22Rv1 (cell line): ENCODE measurements at regions not wholly inside any gene's neighbourhood (a gene's known extent, or its start where the extent isn't known, plus 50 kb on each side); places are given as distances from the start of the nearest gene placed in this dataset.
"Not testable (repeated sequence)": the region's sequence is repeated elsewhere in the genome, so short reads cannot be mapped to it uniquely, and the experiment has no call there.

ENCODE experiments used
- H3K27ac ChIP-seq: fragments of 450-650 bp; 2 replicates; pipeline ENCODE4 v1.5.1; 2017
- ZFX ChIP-seq: fragments of 450-650 bp; IDR thresholded peaks from 2 replicates; pipeline ENCODE4 v1.6.1; 2017; ENCODE audit warnings: antibody characterized with exemption, borderline replicate concordance
- TF ChIP-seq, protein P1 (sequence below): fragments of 450-650 bp; IDR thresholded peaks from 2 replicates; pipeline ENCODE4 v1.5.1; 2017; ENCODE audit warnings: mild to moderate bottlenecking

DNA sequence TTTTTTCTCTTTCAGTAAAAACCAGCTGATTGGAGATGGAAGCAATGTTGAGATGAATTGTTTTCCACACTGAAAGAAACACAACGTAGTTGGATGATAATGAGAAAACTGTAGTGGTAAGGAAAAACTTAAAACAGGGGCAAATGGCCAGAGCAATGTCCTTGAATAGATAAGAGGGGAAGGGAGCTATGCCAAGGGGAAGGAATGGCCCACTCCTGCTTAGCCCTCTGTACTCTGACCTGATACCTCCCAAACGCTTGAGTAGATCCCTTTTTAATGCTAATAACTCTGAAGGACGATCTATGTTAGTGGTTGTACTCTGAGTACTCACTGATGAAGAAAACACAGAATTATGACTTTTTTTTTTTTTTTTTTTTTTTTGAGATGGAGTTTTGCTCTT, 114.7 kb upstream of the DAB2 start:
- TF ChIP-seq, protein P1, sequence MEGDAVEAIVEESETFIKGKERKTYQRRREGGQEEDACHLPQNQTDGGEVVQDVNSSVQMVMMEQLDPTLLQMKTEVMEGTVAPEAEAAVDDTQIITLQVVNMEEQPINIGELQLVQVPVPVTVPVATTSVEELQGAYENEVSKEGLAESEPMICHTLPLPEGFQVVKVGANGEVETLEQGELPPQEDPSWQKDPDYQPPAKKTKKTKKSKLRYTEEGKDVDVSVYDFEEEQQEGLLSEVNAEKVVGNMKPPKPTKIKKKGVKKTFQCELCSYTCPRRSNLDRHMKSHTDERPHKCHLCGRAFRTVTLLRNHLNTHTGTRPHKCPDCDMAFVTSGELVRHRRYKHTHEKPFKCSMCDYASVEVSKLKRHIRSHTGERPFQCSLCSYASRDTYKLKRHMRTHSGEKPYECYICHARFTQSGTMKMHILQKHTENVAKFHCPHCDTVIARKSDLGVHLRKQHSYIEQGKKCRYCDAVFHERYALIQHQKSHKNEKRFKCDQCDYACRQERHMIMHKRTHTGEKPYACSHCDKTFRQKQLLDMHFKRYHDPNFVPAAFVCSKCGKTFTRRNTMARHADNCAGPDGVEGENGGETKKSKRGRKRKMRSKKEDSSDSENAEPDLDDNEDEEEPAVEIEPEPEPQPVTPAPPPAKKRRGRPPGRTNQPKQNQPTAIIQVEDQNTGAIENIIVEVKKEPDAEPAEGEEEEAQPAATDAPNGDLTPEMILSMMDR, result no peak
- TF ChIP-seq ZFX, result no peak
- no peak overlapping the region for H3K27ac ChIP-seq

DNA sequence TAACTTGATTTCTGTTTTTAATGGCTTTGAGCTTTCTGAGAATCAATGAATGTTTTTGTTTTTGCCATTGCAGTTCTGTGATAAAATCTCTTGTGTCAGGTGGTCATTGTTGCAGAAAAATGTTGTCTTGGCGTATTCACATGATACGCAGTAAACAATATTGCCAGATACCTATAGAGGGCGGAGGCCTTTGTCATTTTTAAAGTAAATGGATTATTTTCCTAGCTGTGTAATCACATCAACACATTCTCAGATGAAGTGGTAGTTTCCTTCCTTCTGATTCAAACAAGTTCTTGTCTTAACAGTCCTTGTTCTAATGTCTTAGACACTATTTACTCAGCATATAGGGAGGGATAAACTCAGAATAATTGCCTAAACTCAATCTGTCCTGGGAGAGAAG, 109.9 kb upstream of the DAB2 start:
- no peak for TF ChIP-seq ZFX
- TF ChIP-seq, protein P1, result no peak
- no peak overlapping the region for H3K27ac ChIP-seq

DNA sequence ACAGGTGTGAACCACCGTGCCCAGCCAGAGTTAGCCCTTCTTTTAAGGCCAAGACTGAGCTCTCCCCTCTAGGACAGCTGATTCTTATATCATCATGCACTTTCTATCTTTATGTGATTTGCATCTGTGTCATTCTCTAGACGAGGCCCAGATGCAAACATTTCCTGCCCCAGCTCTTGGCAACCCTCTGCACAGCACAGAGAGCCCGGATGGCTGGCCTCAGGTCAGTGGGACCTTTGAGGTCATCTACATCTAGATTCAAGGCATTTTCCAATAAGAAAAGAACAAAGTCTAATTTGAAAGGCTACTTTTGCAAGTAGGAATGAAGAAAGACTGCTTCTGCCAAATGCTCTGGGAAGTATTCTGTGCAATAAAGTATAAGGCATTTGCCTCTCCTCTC, 109.0 kb upstream of the DAB2 start:
- no peak for TF ChIP-seq ZFX
- TF ChIP-seq, protein P1, result no peak
- H3K27ac ChIP-seq, result no peak overlapping the region

DNA sequence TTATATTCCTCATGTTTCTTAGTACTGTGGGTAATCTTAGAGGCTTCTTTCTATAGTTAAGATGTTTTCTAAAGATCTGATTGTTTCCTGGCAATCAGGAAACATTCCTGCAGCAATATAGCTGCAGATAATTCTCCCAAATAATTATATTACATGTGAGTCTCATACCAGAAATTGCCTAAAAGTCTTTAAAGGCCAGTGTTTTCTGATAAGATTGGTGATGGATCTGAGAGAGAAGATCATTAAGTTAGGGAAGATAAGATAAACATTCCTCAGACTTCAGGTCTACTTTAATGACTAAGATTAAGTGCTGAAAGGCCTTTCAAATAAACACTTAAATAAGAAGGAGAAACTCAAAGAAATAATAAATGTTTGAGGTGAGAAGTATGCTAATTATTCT, 107.7 kb upstream of the DAB2 start:
- TF ChIP-seq ZFX, result no peak
- TF ChIP-seq, protein P1, result no peak
- H3K27ac ChIP-seq, result no peak overlapping the region

DNA sequence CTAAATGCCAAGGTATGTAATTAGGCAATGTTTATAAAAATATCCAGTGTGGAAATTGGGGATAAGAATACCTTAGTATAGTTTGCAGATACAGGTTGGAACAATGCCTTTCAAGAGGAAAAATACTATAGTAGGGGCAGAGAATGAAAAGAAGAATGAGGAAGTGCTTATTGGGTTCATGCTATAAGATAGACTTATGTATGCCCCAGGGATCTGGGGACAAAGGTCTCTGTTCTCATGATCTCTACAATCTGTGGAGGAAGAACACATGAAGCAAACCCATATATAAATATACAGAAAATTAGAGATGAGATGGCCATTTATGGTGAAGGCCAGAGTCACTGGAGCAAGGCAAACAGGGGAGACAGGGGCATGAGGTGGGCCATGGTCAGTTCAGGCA, 106.5 kb upstream of the DAB2 start:
- no peak for TF ChIP-seq ZFX
- TF ChIP-seq, protein P1, result no peak

DNA sequence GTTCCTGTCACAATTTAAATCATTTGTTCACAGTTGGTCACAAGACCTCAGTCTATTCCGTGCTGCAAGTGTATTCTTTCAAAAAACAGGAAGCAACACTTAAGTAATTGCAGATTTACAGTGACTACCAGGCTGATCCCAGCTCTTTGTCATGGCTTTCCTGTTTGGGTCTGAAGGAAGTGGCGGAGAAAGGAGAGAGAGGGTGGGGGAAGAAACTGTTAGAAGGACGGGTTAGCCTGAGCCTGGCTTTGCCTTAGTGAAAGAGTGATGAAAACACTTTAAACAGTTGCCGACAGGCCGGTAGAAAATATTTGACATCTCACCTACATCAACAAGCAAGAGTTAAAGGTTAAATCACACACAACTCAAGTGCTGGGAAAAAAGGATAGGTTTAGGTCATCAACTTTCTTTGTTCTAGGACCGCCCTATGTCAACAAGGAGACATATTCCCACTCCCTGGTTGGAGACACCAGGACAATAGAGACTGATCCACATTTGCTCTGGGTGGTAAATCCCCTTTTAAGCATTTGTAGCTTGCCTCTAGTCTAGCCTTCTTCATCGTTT, 102.2 kb upstream of the DAB2 start:
- no peak overlapping the region for H3K27ac ChIP-seq
- TF ChIP-seq, protein P1, result no peak
- TF ChIP-seq ZFX, result no peak

More for the DNA sequence above, 106.5 kb upstream of the DAB2 start:
- no peak overlapping the region for H3K27ac ChIP-seq

DNA sequence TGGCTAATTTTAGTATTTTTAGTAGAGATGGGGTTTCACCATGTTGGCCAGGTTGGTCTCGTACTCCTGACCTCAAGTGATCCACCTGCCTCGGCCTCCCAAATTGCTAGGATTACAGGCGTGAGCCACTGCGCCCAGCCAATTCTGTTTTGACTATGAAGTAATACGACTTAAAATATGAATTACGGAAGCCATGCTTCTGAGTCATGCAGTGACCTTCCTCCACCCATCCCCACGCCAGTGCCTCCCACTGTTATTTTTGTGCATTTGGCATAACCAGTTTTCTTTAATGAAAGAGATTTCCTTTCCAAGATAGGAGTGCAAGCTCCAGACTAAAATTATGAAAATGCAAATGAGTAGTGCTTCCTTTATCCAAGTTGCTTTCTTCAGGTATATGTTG, 101.0 kb upstream of the DAB2 start:
- not testable (repeated sequence) for H3K27ac ChIP-seq

DNA sequence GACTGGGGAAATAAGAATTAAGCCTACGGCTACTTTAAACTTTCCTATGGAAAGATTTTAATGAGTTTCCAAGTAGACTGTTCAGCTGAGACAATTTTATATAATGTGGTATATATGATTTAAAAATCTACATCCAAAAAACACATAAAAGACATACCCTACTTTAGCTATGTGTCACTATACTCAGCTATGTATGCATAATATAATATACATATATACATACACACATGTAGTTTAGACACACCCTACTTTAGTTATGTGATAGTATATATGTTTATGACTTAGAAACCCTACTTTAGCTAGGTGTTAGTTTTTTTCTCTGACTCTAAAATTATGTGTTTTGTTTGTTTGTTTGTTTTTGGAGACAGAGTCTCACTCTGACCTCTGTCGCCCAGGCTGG, 100.5 kb upstream of the DAB2 start:
- H3K27ac ChIP-seq, result no peak overlapping the region
- TF ChIP-seq ZFX, result no peak
- TF ChIP-seq, protein P1, result no peak
